ENCODE measurements at regions not wholly inside any gene's neighbourhood (a gene's known extent, or its start where the extent isn't known, plus 50 kb on each side); places are given as distances from the start of the nearest gene placed in this dataset.

DNA sequence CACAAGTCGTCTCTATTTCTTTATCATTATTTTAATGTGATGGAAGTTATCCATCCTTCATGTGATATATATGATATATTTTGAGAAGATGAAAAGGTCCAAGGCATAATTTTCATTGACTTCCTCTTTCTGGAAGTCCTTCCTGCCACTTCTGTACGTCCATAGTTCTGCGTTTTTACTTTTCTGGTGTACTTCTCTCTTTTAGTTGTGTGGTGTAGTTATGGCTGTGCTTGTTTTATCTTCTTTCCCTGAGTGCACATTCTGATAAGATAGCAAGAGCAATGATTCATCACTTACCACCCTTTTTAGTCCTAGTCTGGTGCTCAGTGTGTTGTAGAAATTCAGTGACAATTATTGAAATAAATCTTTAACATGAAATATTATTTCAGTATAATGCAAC is 231.3 kb upstream of the FERD3L start (continued):
- TF ChIP-seq, protein P1, sequence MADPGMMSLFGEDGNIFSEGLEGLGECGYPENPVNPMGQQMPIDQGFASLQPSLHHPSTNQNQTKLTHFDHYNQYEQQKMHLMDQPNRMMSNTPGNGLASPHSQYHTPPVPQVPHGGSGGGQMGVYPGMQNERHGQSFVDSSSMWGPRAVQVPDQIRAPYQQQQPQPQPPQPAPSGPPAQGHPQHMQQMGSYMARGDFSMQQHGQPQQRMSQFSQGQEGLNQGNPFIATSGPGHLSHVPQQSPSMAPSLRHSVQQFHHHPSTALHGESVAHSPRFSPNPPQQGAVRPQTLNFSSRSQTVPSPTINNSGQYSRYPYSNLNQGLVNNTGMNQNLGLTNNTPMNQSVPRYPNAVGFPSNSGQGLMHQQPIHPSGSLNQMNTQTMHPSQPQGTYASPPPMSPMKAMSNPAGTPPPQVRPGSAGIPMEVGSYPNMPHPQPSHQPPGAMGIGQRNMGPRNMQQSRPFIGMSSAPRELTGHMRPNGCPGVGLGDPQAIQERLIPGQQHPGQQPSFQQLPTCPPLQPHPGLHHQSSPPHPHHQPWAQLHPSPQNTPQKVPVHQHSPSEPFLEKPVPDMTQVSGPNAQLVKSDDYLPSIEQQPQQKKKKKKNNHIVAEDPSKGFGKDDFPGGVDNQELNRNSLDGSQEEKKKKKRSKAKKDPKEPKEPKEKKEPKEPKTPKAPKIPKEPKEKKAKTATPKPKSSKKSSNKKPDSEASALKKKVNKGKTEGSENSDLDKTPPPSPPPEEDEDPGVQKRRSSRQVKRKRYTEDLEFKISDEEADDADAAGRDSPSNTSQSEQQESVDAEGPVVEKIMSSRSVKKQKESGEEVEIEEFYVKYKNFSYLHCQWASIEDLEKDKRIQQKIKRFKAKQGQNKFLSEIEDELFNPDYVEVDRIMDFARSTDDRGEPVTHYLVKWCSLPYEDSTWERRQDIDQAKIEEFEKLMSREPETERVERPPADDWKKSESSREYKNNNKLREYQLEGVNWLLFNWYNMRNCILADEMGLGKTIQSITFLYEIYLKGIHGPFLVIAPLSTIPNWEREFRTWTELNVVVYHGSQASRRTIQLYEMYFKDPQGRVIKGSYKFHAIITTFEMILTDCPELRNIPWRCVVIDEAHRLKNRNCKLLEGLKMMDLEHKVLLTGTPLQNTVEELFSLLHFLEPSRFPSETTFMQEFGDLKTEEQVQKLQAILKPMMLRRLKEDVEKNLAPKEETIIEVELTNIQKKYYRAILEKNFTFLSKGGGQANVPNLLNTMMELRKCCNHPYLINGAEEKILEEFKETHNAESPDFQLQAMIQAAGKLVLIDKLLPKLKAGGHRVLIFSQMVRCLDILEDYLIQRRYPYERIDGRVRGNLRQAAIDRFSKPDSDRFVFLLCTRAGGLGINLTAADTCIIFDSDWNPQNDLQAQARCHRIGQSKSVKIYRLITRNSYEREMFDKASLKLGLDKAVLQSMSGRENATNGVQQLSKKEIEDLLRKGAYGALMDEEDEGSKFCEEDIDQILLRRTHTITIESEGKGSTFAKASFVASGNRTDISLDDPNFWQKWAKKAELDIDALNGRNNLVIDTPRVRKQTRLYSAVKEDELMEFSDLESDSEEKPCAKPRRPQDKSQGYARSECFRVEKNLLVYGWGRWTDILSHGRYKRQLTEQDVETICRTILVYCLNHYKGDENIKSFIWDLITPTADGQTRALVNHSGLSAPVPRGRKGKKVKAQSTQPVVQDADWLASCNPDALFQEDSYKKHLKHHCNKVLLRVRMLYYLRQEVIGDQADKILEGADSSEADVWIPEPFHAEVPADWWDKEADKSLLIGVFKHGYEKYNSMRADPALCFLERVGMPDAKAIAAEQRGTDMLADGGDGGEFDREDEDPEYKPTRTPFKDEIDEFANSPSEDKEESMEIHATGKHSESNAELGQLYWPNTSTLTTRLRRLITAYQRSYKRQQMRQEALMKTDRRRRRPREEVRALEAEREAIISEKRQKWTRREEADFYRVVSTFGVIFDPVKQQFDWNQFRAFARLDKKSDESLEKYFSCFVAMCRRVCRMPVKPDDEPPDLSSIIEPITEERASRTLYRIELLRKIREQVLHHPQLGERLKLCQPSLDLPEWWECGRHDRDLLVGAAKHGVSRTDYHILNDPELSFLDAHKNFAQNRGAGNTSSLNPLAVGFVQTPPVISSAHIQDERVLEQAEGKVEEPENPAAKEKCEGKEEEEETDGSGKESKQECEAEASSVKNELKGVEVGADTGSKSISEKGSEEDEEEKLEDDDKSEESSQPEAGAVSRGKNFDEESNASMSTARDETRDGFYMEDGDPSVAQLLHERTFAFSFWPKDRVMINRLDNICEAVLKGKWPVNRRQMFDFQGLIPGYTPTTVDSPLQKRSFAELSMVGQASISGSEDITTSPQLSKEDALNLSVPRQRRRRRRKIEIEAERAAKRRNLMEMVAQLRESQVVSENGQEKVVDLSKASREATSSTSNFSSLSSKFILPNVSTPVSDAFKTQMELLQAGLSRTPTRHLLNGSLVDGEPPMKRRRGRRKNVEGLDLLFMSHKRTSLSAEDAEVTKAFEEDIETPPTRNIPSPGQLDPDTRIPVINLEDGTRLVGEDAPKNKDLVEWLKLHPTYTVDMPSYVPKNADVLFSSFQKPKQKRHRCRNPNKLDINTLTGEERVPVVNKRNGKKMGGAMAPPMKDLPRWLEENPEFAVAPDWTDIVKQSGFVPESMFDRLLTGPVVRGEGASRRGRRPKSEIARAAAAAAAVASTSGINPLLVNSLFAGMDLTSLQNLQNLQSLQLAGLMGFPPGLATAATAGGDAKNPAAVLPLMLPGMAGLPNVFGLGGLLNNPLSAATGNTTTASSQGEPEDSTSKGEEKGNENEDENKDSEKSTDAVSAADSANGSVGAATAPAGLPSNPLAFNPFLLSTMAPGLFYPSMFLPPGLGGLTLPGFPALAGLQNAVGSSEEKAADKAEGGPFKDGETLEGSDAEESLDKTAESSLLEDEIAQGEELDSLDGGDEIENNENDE (IDR thresholded peaks at IDR 0.05; ENCODE audit: insufficient replicate concordance, low read length), result no peak
- TF ChIP-seq SP2 (IDR thresholded peaks at IDR 0.05; ENCODE audit: low read length) (no peak), PHF8 (conservative IDR thresholded peaks at IDR 0.05; ENCODE audit: low read depth, low read length) (no peak), ZNF274 (IDR thresholded peaks at IDR 0.05; ENCODE audit: borderline replicate concordance, extremely low read depth, low read length) (no peak), JUN (IDR thresholded peaks at IDR 0.05; ENCODE audit: low read depth, low read length) (no peak), MAFK (IDR thresholded peaks at IDR 0.05; ENCODE audit: low read depth, low read length) (no peak), HDAC2 (IDR thresholded peaks at IDR 0.05; ENCODE audit: borderline replicate concordance in 1 of 2, low read depth in 2 of 2, low read length in 2 of 2) (no peak), ASH2L (IDR thresholded peaks at IDR 0.05; ENCODE audit: low read length) (no peak)

Measured in H1 (cell line).